GM12864 (cell line): ENCODE measurements at regions not wholly inside any gene's neighbourhood (a gene's known extent, or its start where the extent isn't known, plus 50 kb on each side); places are given as distances from the start of the nearest gene placed in this dataset.

ENCODE experiments used
- DNase-seq: peaks from one replicate; pipeline ENCODE4 v3.0.0-alpha.2; 2011; ENCODE audit warnings: low read depth
- H3K4me3 ChIP-seq: 2 replicates; pipeline ENCODE4 v1.5.1; 2011; ENCODE audit warnings: mild to moderate bottlenecking, low read depth, low read length, control low read depth
- CTCF ChIP-seq: IDR thresholded peaks from 2 replicates; pipeline ENCODE4 v1.5.1; 2011; ENCODE audit warnings: low read depth, mild to moderate bottlenecking, moderate library complexity, low read length, control low read depth, inconsistent platforms; ENCODE audit errors: missing control alignments

GRCh38 chr4:124079174-124079780 lies 633.3 kb downstream of the ANKRD50 start:
- DNase-seq, result no peak
- no peak for TF ChIP-seq CTCF
- H3K4me3 ChIP-seq, result no peak overlapping the region

- no peak overlapping the region for H3K4me3 ChIP-seq
- DNase-seq, result no peak
- no peak for TF ChIP-seq CTCF
Measured at GRCh38 chr4:124083711-124084110, 628.8 kb downstream of the ANKRD50 start.

- no peak for TF ChIP-seq CTCF
- no peak overlapping the region for H3K4me3 ChIP-seq
Measured at GRCh38 chr4:124085561-124086180, 626.9 kb downstream of the ANKRD50 start.

GRCh38 chr4:124090021-124090420 lies 622.5 kb downstream of the ANKRD50 start:
- no peak for TF ChIP-seq CTCF
- DNase-seq, result no peak
- no peak overlapping the region for H3K4me3 ChIP-seq

More at GRCh38 chr4:124085561-124086180, 626.9 kb downstream of the ANKRD50 start:
- no peak for DNase-seq

- no peak for TF ChIP-seq CTCF
- H3K4me3 ChIP-seq, result no peak overlapping the region
- no peak for DNase-seq
Measured at GRCh38 chr4:124092101-124092500, 620.4 kb downstream of the ANKRD50 start.

GRCh38 chr4:124092541-124092984 lies 620.0 kb downstream of the ANKRD50 start:
- TF ChIP-seq CTCF, result no peak
- no peak for DNase-seq
- no peak overlapping the region for H3K4me3 ChIP-seq

- TF ChIP-seq CTCF, result no peak
Measured at GRCh38 chr4:124095621-124096020, 616.9 kb downstream of the ANKRD50 start.

More at GRCh38 chr4:124095621-124096020, 616.9 kb downstream of the ANKRD50 start:
- no peak for DNase-seq
- H3K4me3 ChIP-seq, result no peak overlapping the region
